ENCODE measurements at regions not wholly inside any gene's neighbourhood (a gene's known extent, or its start where the extent isn't known, plus 50 kb on each side); places are given as distances from the start of the nearest gene placed in this dataset.

GRCh38 chr3:20608054-20608738 lies 422.2 kb upstream of the SGO1 start:
- H3K36me3 ChIP-seq (ENCODE audit: control insufficient read depth in 1 of 2, insufficient read depth in 2 of 2, low read length in 2 of 2): no peaks in the 10 kb centered on the region
- no peak overlapping the region for H2AFZ ChIP-seq (ENCODE audit: low read depth, low read length, poor library complexity, severe bottlenecking)
- no peak overlapping the region for H3K27ac ChIP-seq (ENCODE audit: low read depth, low read length)
- H3K27me3 ChIP-seq (ENCODE audit: insufficient read depth, low read length): no peaks in the 10 kb centered on the region
- no peak overlapping the region for H3K9ac ChIP-seq (ENCODE audit: low read length)
- ChIA-PET RAD21 (ENCODE audit: low non-redundant PET in 1 of 2, low total read pairs in 2 of 2, uncharacterized antibody in 2 of 2, unreplicated experiment in 2 of 2) (no interaction called here), CTCF (no interaction called here), POLR2A (no interaction called here)
- no peaks in the 10 kb centered on the region for H3K4me1 ChIP-seq (ENCODE audit: control insufficient read depth in 1 of 2, insufficient read depth in 2 of 2, low read length in 2 of 2)
- ATAC-seq: no peak
- no TSS peak for BruUV-seq (replicated peaks)
- H3K79me2 ChIP-seq (ENCODE audit: insufficient read depth, low read length): no peaks in the 10 kb centered on the region
- intact Hi-C loops (cut with micrococcal nuclease): no loop called here
- H3K9me2 ChIP-seq (ENCODE audit: insufficient read depth): no peaks in the 10 kb centered on the region
- H3K4me2 ChIP-seq (ENCODE audit: low read length): no peak overlapping the region
- no peaks in the 10 kb centered on the region for H4K20me1 ChIP-seq (ENCODE audit: insufficient read depth)
- H3K4me3 ChIP-seq (replicated peaks in 1 of 2; ENCODE audit: low read depth in 1 of 2, low read length in 2 of 2): no peak overlapping the region
- DNase-seq (ENCODE audit: low read depth, low spot score): no peak
- no peaks in the 10 kb centered on the region; a peak in 2 of 4 replicates for H3K9me3 ChIP-seq (ENCODE audit: control insufficient read depth in 1 of 2, insufficient read depth in 1 of 2, low read depth in 1 of 2, low read length in 2 of 2)
- TF ChIP-seq ZFX (IDR thresholded peaks at IDR 0.05): no peak
- no peak for TF ChIP-seq CTCF (IDR thresholded peaks at IDR 0.05 in 2 of 3, conservative IDR thresholded peaks at IDR 0.05 in 1 of 3; ENCODE audit: borderline replicate concordance in 1 of 3, insufficient read depth in 1 of 3, low read depth in 2 of 3, low read length in 2 of 3)
- no peak for TF ChIP-seq ELF1 (IDR thresholded peaks at IDR 0.05; ENCODE audit: borderline replicate concordance, low read depth)
- no peak for TF ChIP-seq JUND (IDR thresholded peaks at IDR 0.05)
- TF ChIP-seq POLR2A (IDR thresholded peaks at IDR 0.05; ENCODE audit: borderline replicate concordance, extremely low read depth, insufficient read depth, insufficient read length): no peak
- no peak for TF ChIP-seq TCF7L2 (IDR thresholded peaks at IDR 0.05; ENCODE audit: borderline replicate concordance, extremely low read depth, insufficient read depth, insufficient read length)
- no peak for TF ChIP-seq EZH2phosphoT487 (IDR thresholded peaks at IDR 0.05; ENCODE audit: borderline replicate concordance)
- TF ChIP-seq REST (IDR thresholded peaks at IDR 0.05; ENCODE audit: low read depth): no peak
- TF ChIP-seq SRF (IDR thresholded peaks at IDR 0.05; ENCODE audit: low read depth): no peak
- no peak for TF ChIP-seq YY1 (IDR thresholded peaks at IDR 0.05; ENCODE audit: extremely low read depth, insufficient replicate concordance, low read depth, low read length)
- no peak for TF ChIP-seq CBX3 (IDR thresholded peaks at IDR 0.05; ENCODE audit: low read depth)
- TF ChIP-seq EGR1 (IDR thresholded peaks at IDR 0.05; ENCODE audit: low read depth): no peak
- no peak for TF ChIP-seq EZH2 (IDR thresholded peaks at IDR 0.05)

Data from HCT116 (cell line).